ENCODE measurements at regions not wholly inside any gene's neighbourhood (a gene's known extent, or its start where the extent isn't known, plus 50 kb on each side); places are given as distances from the start of the nearest gene placed in this dataset.

DNA sequence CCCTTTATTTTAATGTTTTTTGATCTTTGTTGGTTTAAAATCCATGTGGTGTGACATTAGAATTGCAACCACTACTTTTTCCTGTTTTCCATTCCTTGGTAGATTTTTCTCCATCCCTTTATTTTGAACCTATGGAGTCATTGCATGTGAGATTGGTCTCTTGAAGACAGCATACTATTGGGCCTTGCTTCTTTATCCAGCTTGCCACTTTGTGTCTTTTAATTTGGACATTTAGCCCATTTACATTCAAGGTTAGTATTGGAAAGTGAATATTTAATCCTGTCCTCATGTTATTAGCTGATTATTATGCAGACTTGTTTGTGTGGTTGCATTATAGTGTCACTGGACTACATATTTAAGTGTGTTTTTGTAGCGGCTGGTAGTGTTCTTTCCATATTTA is 782.9 kb downstream of the SLC4A3 start:
- Histone ChIP-seq H3K4me1 (replicated peaks) (no peaks in the 10 kb centered on the region), H3K27ac (no peak overlapping the region), H3K27me3 (replicated peaks) (no peaks in the 10 kb centered on the region), H3K4me3 (no peak overlapping the region), H3K9me3 (replicated peaks) (no peaks in the 10 kb centered on the region), H3K36me3 (no peaks in the 10 kb centered on the region)
- DNase-seq (ENCODE audit: low read depth in 1 of 2, low spot score in 2 of 2), result no peak

DNA sequence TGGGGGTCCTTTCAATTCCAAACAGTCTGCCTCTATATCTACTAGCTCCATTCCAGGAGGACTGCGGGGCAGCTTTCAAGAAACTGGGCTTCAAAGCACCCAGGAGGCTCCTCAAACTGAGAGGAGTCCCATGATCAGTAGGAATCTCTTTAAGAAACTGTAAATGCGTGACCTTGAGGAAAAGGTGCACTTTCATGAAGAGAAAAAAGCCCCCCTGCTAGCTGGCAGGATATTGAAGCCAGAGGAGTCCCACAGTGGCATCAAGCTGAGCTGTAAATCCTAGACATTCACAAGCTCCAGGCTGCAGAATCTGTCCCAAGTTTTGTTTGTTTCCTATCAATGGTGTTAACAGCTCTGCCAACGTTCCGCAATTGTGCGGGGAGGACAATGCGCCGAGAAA is 790.1 kb downstream of the SLC4A3 start:
- H3K4me3 ChIP-seq, result no peak overlapping the region
- H3K36me3 ChIP-seq, result no peaks in the 10 kb centered on the region
- peaks cover 4% of the 10 kb centered on the region; the same call in 1 of the 2 replicates for H3K9me3 ChIP-seq (replicated peaks)

DNA sequence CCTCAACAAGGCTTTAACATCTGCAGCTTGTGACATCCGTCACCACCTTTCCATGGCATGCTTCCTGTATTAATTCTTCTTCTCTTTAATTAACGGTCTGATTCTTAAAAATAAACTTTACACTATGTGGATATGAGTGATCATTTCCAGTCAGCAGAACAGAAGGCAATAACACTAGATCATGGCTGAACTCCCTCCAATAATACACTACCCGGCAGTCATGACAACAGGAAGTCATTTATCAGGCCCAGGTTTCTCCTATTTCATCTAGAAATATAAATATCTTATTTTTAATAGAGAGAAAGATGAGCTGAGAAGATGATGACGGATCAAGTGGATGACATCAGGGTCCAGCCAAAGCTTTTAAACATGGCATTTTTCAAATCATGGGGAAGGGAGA is 792.2 kb downstream of the SLC4A3 start:
- Histone ChIP-seq H3K27ac (no peak overlapping the region), H3K4me3 (no peak overlapping the region), H3K36me3 (no peaks in the 10 kb centered on the region), H3K27me3 (replicated peaks) (no peaks in the 10 kb centered on the region), H3K4me1 (replicated peaks) (no peaks in the 10 kb centered on the region), H3K9me3 (replicated peaks) (peaks cover 4% of the 10 kb centered on the region; the same call in 1 of the 2 replicates)
- no peak for DNase-seq (ENCODE audit: low read depth in 1 of 2, low spot score in 2 of 2)

More for the DNA sequence above, 790.1 kb downstream of the SLC4A3 start:
- no peak overlapping the region for H3K27ac ChIP-seq
- H3K4me1 ChIP-seq (replicated peaks), result no peaks in the 10 kb centered on the region
- no peaks in the 10 kb centered on the region for H3K27me3 ChIP-seq (replicated peaks)
- no peak for DNase-seq (ENCODE audit: low read depth in 1 of 2, low spot score in 2 of 2)

DNA sequence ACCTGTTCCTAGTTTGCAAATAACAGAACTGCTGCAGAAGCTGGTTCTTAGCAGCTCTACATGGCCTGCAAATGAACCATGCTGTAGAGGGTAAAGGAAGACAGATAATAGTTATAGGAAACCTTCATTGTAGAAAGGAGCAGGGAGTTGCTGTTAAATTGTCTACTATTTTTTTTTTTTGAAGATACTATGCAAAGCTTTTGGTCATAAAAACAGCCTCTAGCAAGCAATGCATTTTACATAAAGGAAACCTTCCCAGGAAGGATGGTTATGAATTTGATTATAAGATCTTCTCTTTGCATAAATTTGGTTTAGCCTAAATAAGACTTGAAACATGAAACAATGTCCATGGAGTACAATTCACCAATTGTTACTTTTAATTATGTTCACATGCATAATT is 793.4 kb downstream of the SLC4A3 start:
- H3K36me3 ChIP-seq, result no peaks in the 10 kb centered on the region
- no peaks in the 10 kb centered on the region for H3K4me1 ChIP-seq (replicated peaks)
- H3K4me3 ChIP-seq, result no peak overlapping the region
- H3K9me3 ChIP-seq (replicated peaks), result peaks cover 4% of the 10 kb centered on the region; the same call in 1 of the 2 replicates
- no peaks in the 10 kb centered on the region for H3K27me3 ChIP-seq (replicated peaks)
- DNase-seq (ENCODE audit: low read depth in 1 of 2, low spot score in 2 of 2), result no peak
- H3K27ac ChIP-seq, result no peak overlapping the region

DNA sequence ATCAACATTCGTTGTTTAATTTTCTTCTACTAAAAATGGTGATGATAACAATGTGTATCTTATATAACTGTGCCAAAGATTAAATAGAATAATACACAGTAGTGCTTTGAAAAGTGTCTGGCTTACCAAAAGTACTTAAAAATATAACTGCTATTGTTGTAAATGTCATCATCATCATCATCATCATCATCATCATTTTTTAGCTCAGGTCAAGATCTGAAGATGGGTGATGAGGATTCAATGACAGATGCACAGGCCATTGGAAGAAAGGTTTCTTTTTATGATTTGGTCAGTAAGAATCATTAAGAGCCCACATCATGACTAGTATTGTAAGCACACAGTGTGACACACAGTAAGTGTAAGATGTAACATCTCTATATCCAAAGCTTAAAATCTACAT is 795.2 kb downstream of the SLC4A3 start:
- no peak for DNase-seq (ENCODE audit: low read depth in 1 of 2, low spot score in 2 of 2)
- Histone ChIP-seq H3K27me3 (replicated peaks) (no peaks in the 10 kb centered on the region), H3K4me3 (no peak overlapping the region), H3K9me3 (replicated peaks) (peaks cover 4% of the 10 kb centered on the region; the same call in 1 of the 2 replicates), H3K27ac (no peak overlapping the region), H3K4me1 (replicated peaks) (no peaks in the 10 kb centered on the region), H3K36me3 (no peaks in the 10 kb centered on the region)

DNA sequence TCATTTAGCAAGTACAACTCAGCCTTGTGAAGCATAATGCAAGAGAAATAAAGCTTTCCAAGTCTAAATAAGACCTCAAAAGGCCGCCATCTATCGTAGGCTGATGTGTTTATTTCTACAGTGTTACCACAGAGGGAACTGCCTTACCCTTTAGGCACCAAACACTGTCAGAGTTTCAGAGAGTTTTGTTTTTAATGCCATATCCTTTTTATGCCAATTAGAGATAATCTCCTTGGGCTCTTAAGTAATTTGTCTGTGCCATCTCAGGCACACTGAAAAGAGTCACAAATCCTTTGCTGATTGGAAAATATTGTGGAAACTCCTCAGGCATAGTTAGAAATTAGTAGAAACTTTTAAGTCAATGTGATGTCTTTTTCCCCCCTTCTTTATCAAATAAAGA is 797.1 kb downstream of the SLC4A3 start:
- Histone ChIP-seq H3K27me3 (replicated peaks) (no peaks in the 10 kb centered on the region), H3K36me3 (no peaks in the 10 kb centered on the region), H3K27ac (no peak overlapping the region), H3K4me1 (replicated peaks) (no peaks in the 10 kb centered on the region), H3K9me3 (replicated peaks) (no peaks in the 10 kb centered on the region), H3K4me3 (no peak overlapping the region)
- no peak for DNase-seq (ENCODE audit: low read depth in 1 of 2, low spot score in 2 of 2)

DNA sequence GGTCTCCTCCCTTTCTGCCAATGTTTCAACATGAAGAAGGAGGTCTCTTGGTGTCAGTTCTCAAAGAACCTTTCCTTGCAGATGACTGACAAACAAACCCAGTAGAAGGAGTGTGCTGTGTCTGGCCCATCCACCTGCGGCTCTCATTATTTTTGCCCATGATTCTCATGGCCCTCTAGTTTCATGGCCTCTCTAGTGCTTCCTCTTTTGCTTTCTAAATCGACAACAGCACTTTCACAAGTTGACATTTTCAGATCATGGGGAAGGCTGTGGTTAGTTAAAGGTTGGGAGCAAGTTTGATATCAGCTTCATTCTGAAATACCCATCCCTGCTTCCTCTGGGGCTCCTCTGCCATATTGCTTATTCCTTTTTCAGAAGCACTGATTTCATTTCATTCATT is 805.2 kb downstream of the SLC4A3 start:
- Histone ChIP-seq H3K9me3 (replicated peaks) (no peaks in the 10 kb centered on the region), H3K4me3 (no peak overlapping the region), H3K4me1 (replicated peaks) (no peaks in the 10 kb centered on the region), H3K27me3 (replicated peaks) (no peaks in the 10 kb centered on the region), H3K27ac (no peak overlapping the region), H3K36me3 (no peaks in the 10 kb centered on the region)
- DNase-seq (ENCODE audit: low read depth in 1 of 2, low spot score in 2 of 2), result no peak

DNA sequence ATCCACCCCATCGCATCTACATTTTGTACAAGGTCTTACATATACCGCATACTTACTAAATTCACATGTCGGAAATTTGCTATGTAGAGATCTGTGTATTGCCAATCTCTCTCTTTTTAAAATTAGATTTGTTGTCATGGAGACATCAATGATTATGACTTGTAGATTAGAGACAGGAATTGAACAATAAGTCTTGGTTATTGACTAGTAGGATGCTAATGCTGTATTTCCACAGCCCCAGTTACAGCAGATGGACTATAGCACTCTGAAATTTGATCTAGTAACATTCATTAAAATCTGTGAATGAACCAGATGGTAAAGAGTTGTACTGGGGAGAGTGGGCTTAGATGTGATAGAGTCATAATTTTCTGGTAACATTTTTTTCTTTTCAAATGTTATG is 805.7 kb downstream of the SLC4A3 start:
- Histone ChIP-seq H3K27ac (no peak overlapping the region), H3K36me3 (no peaks in the 10 kb centered on the region), H3K9me3 (replicated peaks) (no peaks in the 10 kb centered on the region), H3K27me3 (replicated peaks) (no peaks in the 10 kb centered on the region), H3K4me3 (no peak overlapping the region), H3K4me1 (replicated peaks) (no peaks in the 10 kb centered on the region)
- no peak for DNase-seq (ENCODE audit: low read depth in 1 of 2, low spot score in 2 of 2)

DNA sequence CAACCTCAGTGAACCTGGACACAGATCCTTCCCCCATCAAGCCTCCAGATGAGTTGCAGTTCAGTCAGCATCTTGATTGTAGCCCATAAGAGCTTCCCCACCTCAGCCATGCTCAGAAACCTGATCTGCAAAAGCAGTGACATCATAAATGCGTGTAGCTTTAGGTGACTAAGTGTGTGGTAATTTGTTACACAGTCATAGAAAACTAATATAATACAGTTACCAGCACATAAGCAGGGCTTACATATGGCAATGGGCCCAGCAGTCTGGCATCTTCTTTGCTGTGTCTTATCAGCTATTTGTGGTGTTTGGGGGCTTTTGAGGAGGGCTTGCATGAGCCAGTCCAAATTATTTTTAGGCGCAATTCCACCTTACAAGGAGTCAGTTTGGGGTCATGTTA is 807.0 kb downstream of the SLC4A3 start:
- Histone ChIP-seq H3K27me3 (replicated peaks) (no peaks in the 10 kb centered on the region), H3K36me3 (no peaks in the 10 kb centered on the region), H3K4me1 (replicated peaks) (no peaks in the 10 kb centered on the region), H3K9me3 (replicated peaks) (no peaks in the 10 kb centered on the region), H3K4me3 (no peak overlapping the region), H3K27ac (no peak overlapping the region)
- DNase-seq (ENCODE audit: low read depth in 1 of 2, low spot score in 2 of 2), result no peak

DNA sequence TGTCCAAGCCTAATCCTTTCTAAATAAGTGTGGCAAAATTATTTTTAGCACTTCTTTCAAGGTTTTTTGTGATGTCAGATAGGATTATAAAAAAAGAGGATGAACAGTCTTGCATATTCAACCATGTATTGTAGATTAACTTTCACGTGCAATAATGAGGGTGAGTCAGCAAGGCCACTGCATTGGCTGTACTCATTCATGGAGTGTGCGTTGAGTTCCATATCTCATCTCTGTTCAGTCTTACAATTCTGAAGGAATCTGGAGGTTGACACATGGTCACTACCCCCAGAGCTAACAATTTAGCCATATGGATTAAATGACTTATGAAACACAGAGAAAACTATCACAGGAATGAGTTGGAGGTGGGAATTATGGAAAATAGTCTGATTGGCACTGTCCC is 810.5 kb downstream of the SLC4A3 start:
- DNase-seq (ENCODE audit: low read depth in 1 of 2, low spot score in 2 of 2), result no peak
- H3K9me3 ChIP-seq (replicated peaks), result no peaks in the 10 kb centered on the region
- H3K4me1 ChIP-seq (replicated peaks), result no peaks in the 10 kb centered on the region
- H3K36me3 ChIP-seq, result no peaks in the 10 kb centered on the region
- H3K4me3 ChIP-seq, result no peak overlapping the region
- H3K27ac ChIP-seq, result no peak overlapping the region
- no peaks in the 10 kb centered on the region for H3K27me3 ChIP-seq (replicated peaks)

DNA sequence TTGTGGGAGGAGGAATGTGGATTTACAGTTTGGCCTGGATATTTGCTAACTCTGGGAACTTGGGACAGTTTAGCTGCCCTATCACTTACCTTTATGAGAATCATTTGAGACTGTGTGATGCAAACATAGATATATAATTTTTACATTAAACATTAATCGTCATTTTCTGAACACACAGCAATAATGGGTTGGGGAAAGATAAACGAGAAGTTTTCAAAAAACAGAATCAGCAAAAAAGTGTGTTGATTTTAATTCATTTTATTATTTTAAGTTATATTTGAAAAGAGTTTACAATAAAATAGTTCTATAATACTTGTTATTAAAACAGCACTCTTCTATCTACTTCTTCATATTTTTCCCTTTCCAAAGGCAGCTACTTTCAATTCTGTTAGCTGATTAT is 813.3 kb downstream of the SLC4A3 start:
- Histone ChIP-seq H3K9me3 (replicated peaks) (no peaks in the 10 kb centered on the region), H3K27ac (no peak overlapping the region), H3K36me3 (no peaks in the 10 kb centered on the region), H3K27me3 (replicated peaks) (no peaks in the 10 kb centered on the region), H3K4me1 (replicated peaks) (peaks cover 3% of the 10 kb centered on the region; the same call in 1 of the 2 replicates), H3K4me3 (no peak overlapping the region)
- no peak for DNase-seq (ENCODE audit: low read depth in 1 of 2, low spot score in 2 of 2)

DNA sequence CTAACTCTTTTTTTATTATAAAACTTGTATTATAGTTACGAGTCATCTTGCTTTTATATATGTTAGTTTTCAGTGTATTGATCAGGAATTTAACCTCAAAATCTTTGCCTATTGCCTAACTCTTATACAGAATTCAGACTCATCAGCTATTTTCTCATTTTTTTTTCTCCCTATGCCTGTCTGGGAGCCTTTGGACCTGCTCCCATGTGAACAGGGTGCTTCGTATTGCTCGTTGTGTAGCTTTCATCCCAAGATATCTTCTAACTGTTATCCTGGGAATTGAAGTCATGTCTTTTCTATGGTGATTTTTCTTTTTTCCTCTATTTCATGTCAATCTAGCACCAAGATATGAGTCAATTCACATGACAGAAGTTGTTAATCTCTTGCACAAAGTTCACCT is 814.0 kb downstream of the SLC4A3 start:
- Histone ChIP-seq H3K4me1 (replicated peaks) (peaks cover 3% of the 10 kb centered on the region; the same call in 1 of the 2 replicates), H3K27ac (no peak overlapping the region), H3K9me3 (replicated peaks) (no peaks in the 10 kb centered on the region), H3K4me3 (no peak overlapping the region), H3K27me3 (replicated peaks) (no peaks in the 10 kb centered on the region), H3K36me3 (no peaks in the 10 kb centered on the region)
- DNase-seq (ENCODE audit: low read depth in 1 of 2, low spot score in 2 of 2), result no peak

DNA sequence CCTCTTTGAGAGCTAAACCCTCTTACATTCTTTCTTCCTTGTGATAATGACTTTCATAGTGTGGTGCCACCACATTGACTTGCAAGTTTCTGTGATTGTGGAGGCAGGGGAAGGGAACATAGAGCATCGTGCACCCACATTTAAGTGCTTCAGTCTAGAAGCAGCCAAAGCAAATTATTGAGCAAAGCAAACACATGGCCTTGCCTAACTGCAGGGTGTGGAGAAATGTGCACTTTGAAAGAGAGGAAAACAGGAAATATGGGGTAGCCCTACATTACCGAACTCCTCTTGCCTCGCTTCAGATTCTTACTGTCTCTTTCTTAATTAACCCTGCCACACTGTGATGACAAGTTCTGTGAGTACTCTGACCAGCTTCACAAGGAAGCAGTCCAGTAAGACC is 814.6 kb downstream of the SLC4A3 start:
- H3K4me1 ChIP-seq (replicated peaks), result peaks cover 3% of the 10 kb centered on the region; the same call in 1 of the 2 replicates
- H3K9me3 ChIP-seq (replicated peaks), result no peaks in the 10 kb centered on the region
- H3K4me3 ChIP-seq, result no peak overlapping the region
- H3K27ac ChIP-seq, result no peak overlapping the region
- no peaks in the 10 kb centered on the region for H3K36me3 ChIP-seq
- no peaks in the 10 kb centered on the region for H3K27me3 ChIP-seq (replicated peaks)
- DNase-seq (ENCODE audit: low read depth in 1 of 2, low spot score in 2 of 2), result no peak

DNA sequence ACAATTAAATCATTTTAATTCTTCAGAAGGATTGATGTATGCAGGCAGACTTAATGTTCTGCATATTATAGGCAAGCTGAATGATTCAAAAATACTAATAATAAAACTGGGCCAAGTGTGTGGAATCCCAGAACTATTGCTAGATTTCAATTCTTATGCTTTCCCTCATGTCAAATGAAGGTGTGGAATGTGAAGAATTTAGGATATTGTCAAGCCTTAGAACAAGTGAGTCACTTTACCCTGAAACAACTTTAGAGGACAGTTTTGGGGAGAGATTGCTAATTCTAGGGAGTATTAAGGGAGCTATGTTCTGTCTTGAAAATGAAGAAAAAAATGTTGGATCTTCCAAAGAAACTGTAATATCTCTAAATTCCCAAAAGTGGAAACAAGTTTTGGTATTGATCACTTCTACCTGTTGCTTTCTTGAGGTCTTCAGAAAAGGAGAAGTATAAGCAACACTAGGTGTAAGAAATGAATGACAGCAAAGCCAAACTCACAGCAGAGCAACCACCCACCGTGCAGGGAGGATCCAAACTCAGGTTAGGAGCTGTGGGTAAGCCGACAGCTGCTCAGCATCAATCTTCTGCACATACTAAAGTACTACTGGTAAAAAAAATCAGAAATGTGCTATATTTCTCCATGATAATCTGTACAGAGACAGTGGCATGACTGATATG is 818.1 kb downstream of the SLC4A3 start:
- Histone ChIP-seq H3K36me3 (no peaks in the 10 kb centered on the region), H3K4me1 (replicated peaks) (peaks cover 3% of the 10 kb centered on the region; the same call in 1 of the 2 replicates), H3K9me3 (replicated peaks) (no peaks in the 10 kb centered on the region), H3K27me3 (replicated peaks) (no peaks in the 10 kb centered on the region), H3K4me3 (no peak overlapping the region), H3K27ac (no peak overlapping the region)
- peak in 1 of 2 experiments; percentile 9 for DNase-seq (ENCODE audit: low read depth in 1 of 2, low spot score in 2 of 2)
